SK-N-SH treated with all-trans-retinoic acid at 6 μM for 48 hours (cell line): ENCODE measurements at regions not wholly inside any gene's neighbourhood (a gene's known extent, or its start where the extent isn't known, plus 50 kb on each side); places are given as distances from the start of the nearest gene placed in this dataset.

ENCODE experiments used
- ATAC-seq: fragments of 200-7000 bp; cut with Tn5 transposase; 3 replicates; pipeline ENCODE4 v1.9.1; 2020; ENCODE audit warnings: mild to moderate bottlenecking, moderate library complexity
- ARNTL ChIP-seq: fragments of 450-650 bp; formaldehyde crosslinking; IDR thresholded peaks from 2 replicates; pipeline ENCODE4 v1.5.0; 2020; ENCODE audit warnings: low read depth, mild to moderate bottlenecking, moderate library complexity, borderline replicate concordance
- BACH2 ChIP-seq: fragments of 250-450 bp; sonication (Bioruptor Pico); IDR thresholded peaks from 2 replicates; pipeline ENCODE4 v1.9.0; 2021; ENCODE audit warnings: mild to moderate bottlenecking, borderline replicate concordance
- CREB5 ChIP-seq: fragments of 250-450 bp; sonication (Bioruptor Pico); IDR thresholded peaks from 2 replicates; pipeline ENCODE4 v1.5.1; 2020; ENCODE audit warnings: low read depth, mild to moderate bottlenecking, moderate library complexity
- CSDC2 ChIP-seq: fragments of 250-450 bp; sonication (Bioruptor Pico); IDR thresholded peaks from 2 replicates; pipeline ENCODE4 v1.5.0; 2020; ENCODE audit warnings: mild to moderate bottlenecking, moderate library complexity
- CSRNP3 ChIP-seq: fragments of 250-450 bp; sonication (Bioruptor Pico); IDR thresholded peaks from 2 replicates; pipeline ENCODE4 v1.5.1; 2021; ENCODE audit warnings: mild to moderate bottlenecking, moderate library complexity
- GLIS3 ChIP-seq: fragments of 250-450 bp; sonication (Bioruptor Pico); IDR thresholded peaks from 2 replicates; pipeline ENCODE4 v1.5.0; 2020; ENCODE audit warnings: mild to moderate bottlenecking, moderate library complexity
- ISL1 ChIP-seq: fragments of 250-450 bp; sonication (Bioruptor Pico); IDR thresholded peaks from 2 replicates; pipeline ENCODE4 v2.1.2; 2022; ENCODE audit warnings: mild to moderate bottlenecking, moderate library complexity
- OSR1 ChIP-seq: fragments of 250-450 bp; sonication (Bioruptor Pico); IDR thresholded peaks from 2 replicates; pipeline ENCODE4 v1.8.0; 2022; ENCODE audit warnings: moderate library complexity, mild to moderate bottlenecking, inconsistent platforms
- PATZ1 ChIP-seq: fragments of 250-450 bp; sonication (Bioruptor Pico); IDR thresholded peaks from 2 replicates; pipeline ENCODE4 v1.8.0; 2020; ENCODE audit warnings: mild to moderate bottlenecking, moderate library complexity, borderline replicate concordance
- POU6F1 ChIP-seq: fragments of 250-450 bp; sonication (Bioruptor Pico); IDR thresholded peaks from 2 replicates; pipeline ENCODE4 v1.8.0; 2021; ENCODE audit warnings: low read depth, mild to moderate bottlenecking, moderate library complexity, borderline replicate concordance
- RARB ChIP-seq: fragments of 250-450 bp; sonication (Bioruptor Pico); IDR thresholded peaks from 2 replicates; pipeline ENCODE4 v1.8.0; 2021; ENCODE audit warnings: mild to moderate bottlenecking, moderate library complexity
- SNAI2 ChIP-seq: fragments of 250-450 bp; sonication (Bioruptor Pico); IDR thresholded peaks from 2 replicates; pipeline ENCODE4 v1.5.0; 2020; ENCODE audit warnings: mild to moderate bottlenecking, moderate library complexity
- TCF4 ChIP-seq: fragments of 250-450 bp; sonication (Bioruptor Pico); IDR thresholded peaks from 2 replicates; pipeline ENCODE4 v1.8.0; 2021; ENCODE audit warnings: mild to moderate bottlenecking, moderate library complexity, borderline replicate concordance
- TSHZ2 ChIP-seq: fragments of 250-450 bp; sonication (Bioruptor Pico); IDR thresholded peaks from 2 replicates; pipeline ENCODE4 v1.5.0; 2020; ENCODE audit warnings: mild to moderate bottlenecking, moderate library complexity
- ZC3H10 ChIP-seq: fragments of 250-450 bp; sonication (Bioruptor Pico); IDR thresholded peaks from 2 replicates; pipeline ENCODE4 v1.5.1; 2021; ENCODE audit warnings: mild to moderate bottlenecking, moderate library complexity
- ZFP3 ChIP-seq: fragments of 250-450 bp; sonication (Bioruptor Pico); IDR thresholded peaks from 2 replicates; pipeline ENCODE4 v1.5.0; 2020; ENCODE audit warnings: mild to moderate bottlenecking, moderate library complexity
- ZNF565 ChIP-seq: fragments of 450-650 bp; formaldehyde crosslinking; conservative IDR thresholded peaks from 2 replicates; pipeline ENCODE4 v1.5.0; 2020; ENCODE audit warnings: low read depth, mild to moderate bottlenecking, moderate library complexity
- ZNF70 ChIP-seq: fragments of 450-650 bp; formaldehyde crosslinking; IDR thresholded peaks from 2 replicates; pipeline ENCODE4 v1.5.0; 2020; ENCODE audit warnings: mild to moderate bottlenecking, moderate library complexity
- ZNF8 ChIP-seq: fragments of 450-650 bp; formaldehyde crosslinking; IDR thresholded peaks from 2 replicates; pipeline ENCODE4 v1.5.0; 2020; ENCODE audit warnings: mild to moderate bottlenecking, moderate library complexity

- no peak for TF ChIP-seq RARB (CRISPR knock-in tag)
- no peak for TF ChIP-seq SNAI2 (CRISPR knock-in tag)
- no peak for TF ChIP-seq BACH2
- no peak for TF ChIP-seq CSDC2 (CRISPR knock-in tag)
- no peak for TF ChIP-seq ZFP3 (CRISPR knock-in tag)
- no peak for TF ChIP-seq TSHZ2 (CRISPR knock-in tag)
- no peak for ATAC-seq
Measured at GRCh38 chr9:82418334-82418733, 429.8 kb downstream of the SPATA31D1 start.

- ATAC-seq: no peak
- TF ChIP-seq BACH2 (no peak), ZNF8 (no peak), SNAI2 (CRISPR knock-in tag) (no peak), TSHZ2 (CRISPR knock-in tag) (no peak), ZNF565 (no peak), ZC3H10 (CRISPR knock-in tag) (no peak), RARB (CRISPR knock-in tag) (no peak), OSR1 (CRISPR knock-in tag) (no peak), ZNF70 (CRISPR knock-in tag) (no peak)
Measured at GRCh38 chr9:82419696-82420486, 431.3 kb downstream of the SPATA31D1 start.

- no peak for TF ChIP-seq PATZ1 (CRISPR knock-in tag)
- TF ChIP-seq GLIS3 (CRISPR knock-in tag): no peak
- TF ChIP-seq CREB5: no peak
- TF ChIP-seq SNAI2 (CRISPR knock-in tag): no peak
- ATAC-seq: no peak
Measured at GRCh38 chr9:82421498-82421897, 432.9 kb downstream of the SPATA31D1 start.

GRCh38 chr9:82423700-82424099 is 435.1 kb downstream of the SPATA31D1 start:
- ATAC-seq: no peak
- TF ChIP-seq TSHZ2 (CRISPR knock-in tag) (no peak), CSRNP3 (CRISPR knock-in tag) (no peak), TCF4 (CRISPR knock-in tag) (no peak), SNAI2 (CRISPR knock-in tag) (no peak), ISL1 (no peak), ARNTL (CRISPR knock-in tag) (no peak), POU6F1 (CRISPR knock-in tag) (no peak), RARB (CRISPR knock-in tag) (no peak)
